H9 (cell line): ENCODE measurements at regions not wholly inside any gene's neighbourhood (a gene's known extent, or its start where the extent isn't known, plus 50 kb on each side); places are given as distances from the start of the nearest gene placed in this dataset.

Experiments used
- DNase-seq: peaks from one replicate; pipeline ENCODE4 v3.0.0-alpha.2; 2017
- H2AFZ ChIP-seq: one replicate; pipeline ENCODE4 v1.6.1; 2013; ENCODE audit warnings: mild to moderate bottlenecking, low read length, control low read depth, moderate library complexity
- H2AK5ac ChIP-seq: 2 replicates; pipeline ENCODE4 v1.6.1; 2013; ENCODE audit warnings: low read length, control low read depth, mixed read lengths; ENCODE audit not compliant: insufficient read length
- H2BK120ac ChIP-seq: one replicate; pipeline ENCODE4 v1.6.1; 2013; ENCODE audit warnings: low read depth, mild to moderate bottlenecking, low read length, control low read depth, inconsistent platforms; ENCODE audit not compliant: poor library complexity, severe bottlenecking
- H2BK12ac ChIP-seq: 2 replicates; pipeline ENCODE4 v1.6.1; 2013; ENCODE audit warnings: low read length, control low read depth, mixed read lengths, low read depth; ENCODE audit not compliant: insufficient read length
- H2BK15ac ChIP-seq: 2 replicates; pipeline ENCODE4 v1.6.1; 2013; ENCODE audit warnings: low read depth, low read length, control low read depth
- H2BK20ac ChIP-seq: one replicate; pipeline ENCODE4 v1.6.1; 2013; ENCODE audit warnings: low read depth, mild to moderate bottlenecking, low read length, control low read depth, inconsistent platforms; ENCODE audit not compliant: poor library complexity, severe bottlenecking
- H2BK5ac ChIP-seq: 2 replicates; pipeline ENCODE4 v1.6.1; 2013; ENCODE audit warnings: low read length, control low read depth, mixed read lengths; ENCODE audit not compliant: insufficient read length
- H3K14ac ChIP-seq: 2 replicates; pipeline ENCODE4 v1.6.1; 2013; ENCODE audit warnings: low read length, control low read depth; ENCODE audit not compliant: insufficient read depth
- H3K18ac ChIP-seq: 2 replicates; pipeline ENCODE4 v1.6.1; 2013; ENCODE audit warnings: low read depth, mild to moderate bottlenecking, mixed read lengths, low read length, control low read depth; ENCODE audit not compliant: insufficient read length
- H3K23ac ChIP-seq: 2 replicates; pipeline ENCODE4 v1.6.1; 2013; ENCODE audit warnings: low read length, control low read depth, mixed read lengths, low read depth; ENCODE audit not compliant: insufficient read length
- H3K23me2 ChIP-seq: 2 replicates; pipeline ENCODE4 v1.6.1; 2013; ENCODE audit warnings: low read depth, mild to moderate bottlenecking, mixed read lengths, low read length, control low read depth; ENCODE audit not compliant: insufficient read length, poor library complexity, severe bottlenecking
- H3K27ac ChIP-seq: 2 replicates; pipeline ENCODE4 v1.5.1; 2013; ENCODE audit warnings: low read length, control low read depth, mixed read lengths, low read depth; ENCODE audit not compliant: insufficient read length
- H3K27me3 ChIP-seq: 2 replicates; pipeline ENCODE4 v1.6.1; 2013; ENCODE audit warnings: low read length, control low read depth, inconsistent platforms; ENCODE audit not compliant: insufficient read depth
- H3K4ac ChIP-seq: 2 replicates; pipeline ENCODE4 v1.6.1; 2013; ENCODE audit warnings: low read depth, mild to moderate bottlenecking, control low read depth, inconsistent platforms, low read length, moderate library complexity
- H3K4me1 ChIP-seq: 2 replicates; pipeline ENCODE4 v1.6.1; 2013; ENCODE audit warnings: low read length, control low read depth, inconsistent platforms; ENCODE audit not compliant: insufficient read depth
- H3K4me2 ChIP-seq: 2 replicates; pipeline ENCODE4 v1.6.1; 2013; ENCODE audit warnings: low read length, control low read depth, mixed read lengths; ENCODE audit not compliant: insufficient read length, insufficient read depth
- H3K56ac ChIP-seq: 2 replicates; pipeline ENCODE4 v1.6.1; 2013; ENCODE audit warnings: low read depth, mild to moderate bottlenecking, mixed read lengths, low read length, control low read depth; ENCODE audit not compliant: insufficient read length
- H3K79me1 ChIP-seq: 2 replicates; pipeline ENCODE4 v1.6.1; 2013; ENCODE audit warnings: low read depth, mild to moderate bottlenecking, moderate library complexity, low read length, control low read depth, inconsistent platforms; ENCODE audit not compliant: insufficient read depth, poor library complexity, severe bottlenecking
- H3K79me2 ChIP-seq: 2 replicates; pipeline ENCODE4 v1.6.1; 2013; ENCODE audit warnings: low read length, control low read depth, inconsistent platforms; ENCODE audit not compliant: insufficient read depth
- H3K9ac ChIP-seq: 2 replicates; pipeline ENCODE4 v1.6.1; 2013; ENCODE audit warnings: low read length, control low read depth, mixed read lengths; ENCODE audit not compliant: insufficient read length; ENCODE audit errors: extremely low read depth
- H3K9me3 ChIP-seq: one replicate; pipeline ENCODE4 v1.6.1; 2013; ENCODE audit warnings: low read depth, low read length, inconsistent platforms; ENCODE audit not compliant: control insufficient read depth
- H3T11ph ChIP-seq: one replicate; pipeline ENCODE4 v1.6.1; 2013; ENCODE audit warnings: mild to moderate bottlenecking, low read length, control low read depth, inconsistent platforms
- H4K20me1 ChIP-seq: one replicate; pipeline ENCODE4 v1.6.1; 2013; ENCODE audit not compliant: control insufficient read depth, insufficient read length, insufficient read depth
- H4K5ac ChIP-seq: 2 replicates; pipeline ENCODE4 v1.6.1; 2013; ENCODE audit warnings: low read depth, mild to moderate bottlenecking, mixed read lengths, low read length, control low read depth; ENCODE audit not compliant: insufficient read length
- H4K8ac ChIP-seq: replicated peaks from 2 replicates; pipeline ENCODE4 v1.6.1; 2013; ENCODE audit warnings: low read length, control low read depth, mixed read lengths, low read depth; ENCODE audit not compliant: insufficient read length
- H4K91ac ChIP-seq: 2 replicates; pipeline ENCODE4 v1.6.1; 2013; ENCODE audit warnings: low read depth, mild to moderate bottlenecking, moderate library complexity, mixed read lengths, low read length, control low read depth; ENCODE audit not compliant: insufficient read length
- H3K27ac Mint-ChIP-seq, 3 experiments: 2 replicates in 2 of 3; 3 replicates in 1 of 3; pipeline ENCODE4 v1.8.0; 2020 to 2021; ENCODE audit warnings: mixed read lengths in 3 of 3, mild to moderate bottlenecking in 1 of 3, moderate library complexity in 1 of 3
- H3K27me3 Mint-ChIP-seq: 2 replicates; pipeline ENCODE4 v1.8.0; 2021; ENCODE audit warnings: low read depth, mild to moderate bottlenecking, moderate library complexity, mixed read lengths
- H3K36me3 Mint-ChIP-seq, 3 experiments: 2 replicates in 2 of 3; 3 replicates in 1 of 3; pipeline ENCODE4 v1.8.0; 2020 to 2021; ENCODE audit warnings: low read depth in 3 of 3, mixed read lengths in 3 of 3; ENCODE audit not compliant: insufficient read depth in 1 of 3
- H3K4me1 Mint-ChIP-seq, 2 experiments: 2 replicates each; pipeline ENCODE4 v1.8.0; 2020; ENCODE audit warnings: mixed read lengths in 2 of 2
- H3K4me3 Mint-ChIP-seq, 2 experiments: 2 replicates in 1 of 2; 3 replicates in 1 of 2; pipeline ENCODE4 v1.8.0; 2020 to 2021; ENCODE audit warnings: mild to moderate bottlenecking in 2 of 2, mixed read lengths in 2 of 2, moderate library complexity in 1 of 2
- H3K9me3 Mint-ChIP-seq, 2 experiments: 2 replicates in 1 of 2; 3 replicates in 1 of 2; pipeline ENCODE4 v1.8.0; 2020; ENCODE audit warnings: mild to moderate bottlenecking in 2 of 2, mixed read lengths in 2 of 2, moderate library complexity in 1 of 2
- CTCF ChIP-seq: fragments of 200-600 bp; sonication (generic); conservative IDR thresholded peaks from 3 replicates; pipeline ENCODE4 v1.8.0; 2021; ENCODE audit warnings: antibody characterized with exemption, mild to moderate bottlenecking
- WGBS: extraction: QIAGEN DNeasy Blood & Tissue Kit; methylation state at CpG from one replicate; pipeline ENCODE4 v1.1.7; 2013; ENCODE audit warnings: missing lambda C conversion rate, low lambda C conversion rate, mixed read lengths; ENCODE audit not compliant: insufficient read length; ENCODE audit errors: extremely low coverage; 5-methylcytosine and 5-hydroxymethylcytosine counted together

GRCh38 chr10:28118985-28119628, 120.2 kb upstream of the ODAD2 start:
- H3K56ac ChIP-seq = no peak overlapping the region
- H4K20me1 ChIP-seq = no peaks in the 10 kb centered on the region
- no peak overlapping the region for H3K18ac ChIP-seq
- H2BK20ac ChIP-seq = no peak overlapping the region
- Mint-ChIP-seq H3K27me3 (no peaks in the 10 kb centered on the region), H3K9me3 (no peaks in the 10 kb centered on the region), H3K4me1 (peaks cover 20 to 38% of the 10 kb centered on the region in 2 experiments), H3K27ac (peak overlapping the region in 2 of 3 experiments; percentile 43 to 82; a peak in 4 of 7 replicates), H3K4me3 (no peak overlapping the region), H3K36me3 (no peaks in the 10 kb centered on the region)
- H3K23ac ChIP-seq = no peak overlapping the region
- no peak overlapping the region for H4K8ac ChIP-seq
- no peak overlapping the region for H2BK5ac ChIP-seq
- no peak overlapping the region for H2BK15ac ChIP-seq
- H3K27ac ChIP-seq = no peak overlapping the region
- no peak overlapping the region for H2BK12ac ChIP-seq
- H3K4me1 ChIP-seq = no peaks in the 10 kb centered on the region
- no peak overlapping the region for H2BK120ac ChIP-seq
- no peak overlapping the region for H4K5ac ChIP-seq
- H3T11ph ChIP-seq = no peak overlapping the region
- TF ChIP-seq CTCF = no peak
- no peaks in the 10 kb centered on the region for H3K9me3 ChIP-seq
- no peaks in the 10 kb centered on the region for H3K27me3 ChIP-seq
- no peak overlapping the region for H3K9ac ChIP-seq
- no peaks in the 10 kb centered on the region for H3K79me2 ChIP-seq
- no peak for DNase-seq
- no peak overlapping the region for H2AK5ac ChIP-seq
- no peak overlapping the region for H3K4me2 ChIP-seq
- H3K14ac ChIP-seq = no peak overlapping the region
- H3K79me1 ChIP-seq = no peaks in the 10 kb centered on the region
- H3K23me2 ChIP-seq = no peaks in the 10 kb centered on the region
- no peak overlapping the region for H2AFZ ChIP-seq
- no CpG with 5 or more reads among the region's 1 CpG for WGBS
- H3K4ac ChIP-seq = no peak overlapping the region
- H4K91ac ChIP-seq = no peak overlapping the region
